ENCODE measurements at regions not wholly inside any gene's neighbourhood (a gene's known extent, or its start where the extent isn't known, plus 50 kb on each side); places are given as distances from the start of the nearest gene placed in this dataset.

GRCh38 chr6:50970908-50971307 is 152.2 kb downstream of the TFAP2B start:
- TF ChIP-seq CTCF (IDR thresholded peaks at IDR 0.05; ENCODE audit: insufficient read depth, low read length, poor library complexity, severe bottlenecking): no peak
- TF ChIP-seq EZH2phosphoT487 (conservative IDR thresholded peaks at IDR 0.05; ENCODE audit: low read length): no peak
